Activated CD8-positive, alpha-beta T cell treated with anti-CD3 and anti-CD28 coated beads for 36 hours (primary cell): ENCODE measurements at regions not wholly inside any gene's neighbourhood (a gene's known extent, or its start where the extent isn't known, plus 50 kb on each side); places are given as distances from the start of the nearest gene placed in this dataset.

Source experiments
- ATAC-seq: fragments of 200-7000 bp; cut with Tn5 transposase; one replicate; pipeline ENCODE4 v1.10.0; 2021; ENCODE audit warnings: mild to moderate bottlenecking, moderate library complexity
- CTCF ChIA-PET: fragments of 350-600 bp; sonication (Branson Sonifier 250); formaldehyde crosslinking; loops from one replicate; lab custom pipeline; 2021; ENCODE audit warnings: antibody characterized with exemption; lab: Charles Lee
- POLR2A ChIA-PET: fragments of 350-600 bp; sonication (Branson Sonifier 250); formaldehyde crosslinking; loops from one replicate; lab custom pipeline; 2021; ENCODE audit warnings: antibody characterized with exemption; lab: Charles Lee
- DNase-seq: peaks from one replicate; pipeline ENCODE4 v3.0.0-alpha.2; 2020
- H3K27ac Mint-ChIP-seq: one replicate; pipeline ENCODE4 v1.8.0; 2021; ENCODE audit warnings: mild to moderate bottlenecking, mixed read lengths
- H3K27me3 Mint-ChIP-seq: one replicate; pipeline ENCODE4 v1.8.0; 2021; ENCODE audit warnings: mixed read lengths
- H3K36me3 Mint-ChIP-seq: one replicate; pipeline ENCODE4 v1.8.0; 2021; ENCODE audit warnings: low read depth, mixed read lengths
- H3K4me1 Mint-ChIP-seq: one replicate; pipeline ENCODE4 v1.8.0; 2021; ENCODE audit warnings: low read depth, mixed read lengths
- H3K4me3 Mint-ChIP-seq: one replicate; pipeline ENCODE4 v1.8.0; 2021; ENCODE audit warnings: mild to moderate bottlenecking, moderate library complexity, mixed read lengths
- H3K9me3 Mint-ChIP-seq: one replicate; pipeline ENCODE4 v1.8.0; 2021; ENCODE audit warnings: mixed read lengths
- CTCF ChIP-seq: fragments of 200-600 bp; IDR thresholded peaks from one replicate; pipeline ENCODE4 v1.8.0; 2022; ENCODE audit warnings: antibody characterized with exemption, mild to moderate bottlenecking
- intact Hi-C: fragments of 100-400 bp; cut with micrococcal nuclease; formaldehyde crosslinking; loops from one replicate; pipeline ENCODE4 v1.10.0; 2022

- ATAC-seq, result no peak
- Mint-ChIP-seq H3K27ac (no peak overlapping the region), H3K4me3 (no peak overlapping the region), H3K27me3 (no peaks in the 10 kb centered on the region), H3K9me3 (peaks cover 31% of the 10 kb centered on the region), H3K36me3 (peaks cover 2% of the 10 kb centered on the region), H3K4me1 (no peaks in the 10 kb centered on the region)
- intact Hi-C loops, result no loop called here
- ChIA-PET POLR2A (no interaction called here), CTCF (no interaction called here)
- TF ChIP-seq CTCF, result no peak
- no peak for DNase-seq
Observed at GRCh38 chr4:4960574-4960973, 58.7 kb downstream of the CYTL1 start.

GRCh38 chr4:4961936-4962335, 57.3 kb downstream of the CYTL1 start:
- Mint-ChIP-seq H3K4me1 (no peaks in the 10 kb centered on the region), H3K9me3 (peaks cover 31% of the 10 kb centered on the region), H3K27ac (no peak overlapping the region), H3K27me3 (no peaks in the 10 kb centered on the region), H3K36me3 (peaks cover 2% of the 10 kb centered on the region), H3K4me3 (no peak overlapping the region)
- no peak for ATAC-seq
- CTCF ChIA-PET, result no interaction called here
- DNase-seq, result no peak
- POLR2A ChIA-PET, result no interaction called here
- intact Hi-C loops, result no loop called here
- no peak for TF ChIP-seq CTCF

- no peak for TF ChIP-seq CTCF
- H3K27ac Mint-ChIP-seq, result no peak overlapping the region
Observed at GRCh38 chr4:4962928-4963327, 56.3 kb downstream of the CYTL1 start.

More at GRCh38 chr4:4962928-4963327, 56.3 kb downstream of the CYTL1 start:
- Mint-ChIP-seq H3K9me3 (peaks cover 31% of the 10 kb centered on the region), H3K27me3 (no peaks in the 10 kb centered on the region), H3K4me3 (no peak overlapping the region), H3K4me1 (no peaks in the 10 kb centered on the region), H3K36me3 (peaks cover 2% of the 10 kb centered on the region)
- ChIA-PET POLR2A (no interaction called here), CTCF (no interaction called here)
- no peak for ATAC-seq
- DNase-seq, result no peak
- intact Hi-C loops, result no loop called here
